T-cell (primary cell): ENCODE measurements at regions not wholly inside any gene's neighbourhood (a gene's known extent, or its start where the extent isn't known, plus 50 kb on each side); places are given as distances from the start of the nearest gene placed in this dataset.

ENCODE experiments used
- ATAC-seq, 4 experiments: fragments of 200-7000 bp in 3 of 4; fragments of 150-1000 bp in 1 of 4; cut with Tn5 transposase; replicated peaks in 1 of 4; 1 replicate in 3 of 4; 2 replicates in 1 of 4; pipeline ENCODE4 v1.10.0; 2021; ENCODE audit warnings: moderate library complexity in 3 of 4, mild to moderate bottlenecking in 2 of 4, moderate number of reproducible peaks in 1 of 4
- CTCF ChIA-PET, 2 donors: fragments of 300-600 bp; sonication (Branson Sonifier 250); formaldehyde crosslinking; loops; one replicate each; lab custom pipeline; 2022; ENCODE audit warnings: antibody characterized with exemption in 2 of 2; lab: Charles Lee
- POLR2A ChIA-PET, 2 donors: fragments of 300-600 bp; sonication (Branson Sonifier 250); formaldehyde crosslinking; loops; one replicate each; lab custom pipeline; 2022; ENCODE audit warnings: antibody characterized with exemption in 2 of 2; lab: Charles Lee
- DNase-seq, 35 experiments: peaks; one replicate each; pipeline versions ENCODE4 v3.0.0 to v3.0.0-alpha.2; 2013 to 2023
- H3K27ac ChIP-seq: one replicate; pipeline ENCODE4 v1.5.1; 2013; ENCODE audit warnings: low read length
- H3K27me3 ChIP-seq, 2 experiments: replicated peaks in 1 of 2; 1 replicate in 1 of 2; 2 replicates in 1 of 2; pipeline versions ENCODE4 v1.6.1 to v1.7.0; 2013; ENCODE audit warnings: low read length in 1 of 2, mixed read lengths in 1 of 2; ENCODE audit not compliant: control insufficient read depth in 2 of 2, insufficient read depth in 2 of 2; ENCODE audit errors: extremely low read depth in 1 of 2
- H3K36me3 ChIP-seq, 2 donors: 1 replicate in 1 of 2; 2 replicates in 1 of 2; pipeline versions ENCODE4 v1.6.1 to v1.7.0; 2013; ENCODE audit warnings: low read length in 1 of 2; ENCODE audit not compliant: control insufficient read depth in 2 of 2, insufficient read depth in 1 of 2; ENCODE audit errors: extremely low read depth in 1 of 2
- H3K4me1 ChIP-seq, 2 experiments: 1 replicate in 1 of 2; 2 replicates in 1 of 2; pipeline versions ENCODE4 v1.6.1 to v1.7.0; 2013; ENCODE audit warnings: low read length in 2 of 2, mixed read lengths in 1 of 2; ENCODE audit not compliant: insufficient read depth in 2 of 2, control insufficient read depth in 1 of 2; ENCODE audit errors: extremely low read depth in 1 of 2
- H3K4me3 ChIP-seq, 2 donors: 1 replicate in 1 of 2; 2 replicates in 1 of 2; pipeline versions ENCODE4 v1.5.1 to v1.7.0; 2013; ENCODE audit warnings: mild to moderate bottlenecking in 2 of 2, low read length in 1 of 2, moderate library complexity in 1 of 2; ENCODE audit not compliant: control insufficient read depth in 1 of 2; ENCODE audit errors: extremely low read depth in 1 of 2
- H3K9me3 ChIP-seq: 2 replicates; pipeline ENCODE4 v1.7.0; 2013
- H3K27ac Mint-ChIP-seq, 2 donors: one replicate each; pipeline ENCODE4 v1.8.0; 2020 to 2021; ENCODE audit warnings: mild to moderate bottlenecking in 2 of 2, mixed read lengths in 2 of 2
- H3K27me3 Mint-ChIP-seq, 2 donors: one replicate each; pipeline ENCODE4 v1.8.0; 2021 to 2022; ENCODE audit warnings: mixed read lengths in 2 of 2
- H3K36me3 Mint-ChIP-seq: one replicate; pipeline ENCODE4 v1.8.0; 2021; ENCODE audit warnings: mixed read lengths
- H3K4me1 Mint-ChIP-seq, 3 donors: one replicate each; pipeline ENCODE4 v1.8.0; 2020 to 2022; ENCODE audit warnings: mixed read lengths in 3 of 3, mild to moderate bottlenecking in 1 of 3
- H3K4me3 Mint-ChIP-seq, 3 donors: one replicate each; pipeline ENCODE4 v1.8.0; 2020 to 2022; ENCODE audit warnings: mild to moderate bottlenecking in 3 of 3, mixed read lengths in 3 of 3, moderate library complexity in 3 of 3
- H3K9me3 Mint-ChIP-seq, 3 donors: one replicate each; pipeline ENCODE4 v1.8.0; 2020 to 2022; ENCODE audit warnings: mixed read lengths in 3 of 3
- WGBS: methylation state at CpG from one replicate; pipeline ENCODE4 v1.1.5; 2013; ENCODE audit warnings: missing lambda C conversion rate; ENCODE audit not compliant: insufficient coverage; 5-methylcytosine and 5-hydroxymethylcytosine counted together

DNA sequence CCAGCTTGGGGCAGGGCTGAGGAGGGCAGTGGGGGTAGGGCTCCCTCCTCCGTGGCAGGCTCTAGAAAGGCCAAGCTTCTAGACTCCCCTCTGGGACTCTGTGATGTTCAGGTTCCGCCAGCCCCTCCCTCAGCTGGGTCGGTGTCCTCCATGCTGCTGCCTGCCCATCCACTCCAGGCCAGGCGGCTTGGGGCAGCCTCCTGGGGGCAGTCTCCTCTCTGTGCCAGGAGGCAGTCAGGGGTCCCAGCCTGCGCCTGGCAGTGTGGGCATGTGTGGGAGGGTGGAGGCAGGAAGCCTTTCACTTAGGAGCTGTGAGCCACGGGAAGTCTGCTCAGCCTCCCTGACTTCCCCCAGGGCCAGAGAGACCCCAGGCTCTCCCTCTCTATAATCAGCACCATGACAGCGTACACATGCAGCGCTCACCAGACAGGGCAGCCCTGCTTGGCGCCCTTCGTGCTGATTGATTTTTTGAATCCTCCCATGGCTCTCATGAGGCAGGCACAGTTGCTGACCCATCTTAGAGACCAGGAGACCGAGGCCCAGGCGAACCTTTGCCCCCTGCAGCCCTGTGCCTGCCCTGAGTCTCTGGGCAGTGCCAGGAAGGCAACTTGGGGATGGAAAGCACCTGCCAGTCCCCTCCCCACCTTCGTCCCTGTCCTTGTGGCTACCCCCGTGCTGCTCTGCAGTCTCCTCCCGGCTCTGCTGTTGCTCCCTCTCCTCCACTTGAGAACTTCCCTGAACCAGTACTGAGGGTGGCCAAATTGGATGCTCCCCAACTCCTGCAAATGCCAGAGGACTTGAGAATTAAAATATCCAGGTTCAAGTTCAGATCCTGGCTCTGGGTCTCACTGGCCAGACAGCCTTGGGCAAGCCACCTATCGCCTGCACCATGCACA lies 234.7 kb upstream of the GSE1 start:
- POLR2A ChIA-PET, result no interaction called here
- Mint-ChIP-seq H3K4me3 (no peak overlapping the region), H3K36me3 (no peaks in the 10 kb centered on the region), H3K27me3 (peaks cover 7 to 28% of the 10 kb centered on the region in 2 donors), H3K27ac (no peak overlapping the region), H3K9me3 (peaks cover 0 to 4% (median 0%) of the 10 kb centered on the region in 3 donors), H3K4me1 (no peaks in the 10 kb centered on the region)
- Histone ChIP-seq H3K27me3 (peaks cover 0 to 40% of the 10 kb centered on the region in 2 experiments), H3K27ac (no peak overlapping the region), H3K4me3 (no peak overlapping the region), H3K9me3 (no peaks in the 10 kb centered on the region), H3K36me3 (no peaks in the 10 kb centered on the region), H3K4me1 (no peaks in the 10 kb centered on the region)
- DNase-seq (no peak), ATAC-seq (no peak)
- WGBS, result 70% methylated on average over 13 of the region's 16 CpGs
- CTCF ChIA-PET, result no interaction called here

DNA sequence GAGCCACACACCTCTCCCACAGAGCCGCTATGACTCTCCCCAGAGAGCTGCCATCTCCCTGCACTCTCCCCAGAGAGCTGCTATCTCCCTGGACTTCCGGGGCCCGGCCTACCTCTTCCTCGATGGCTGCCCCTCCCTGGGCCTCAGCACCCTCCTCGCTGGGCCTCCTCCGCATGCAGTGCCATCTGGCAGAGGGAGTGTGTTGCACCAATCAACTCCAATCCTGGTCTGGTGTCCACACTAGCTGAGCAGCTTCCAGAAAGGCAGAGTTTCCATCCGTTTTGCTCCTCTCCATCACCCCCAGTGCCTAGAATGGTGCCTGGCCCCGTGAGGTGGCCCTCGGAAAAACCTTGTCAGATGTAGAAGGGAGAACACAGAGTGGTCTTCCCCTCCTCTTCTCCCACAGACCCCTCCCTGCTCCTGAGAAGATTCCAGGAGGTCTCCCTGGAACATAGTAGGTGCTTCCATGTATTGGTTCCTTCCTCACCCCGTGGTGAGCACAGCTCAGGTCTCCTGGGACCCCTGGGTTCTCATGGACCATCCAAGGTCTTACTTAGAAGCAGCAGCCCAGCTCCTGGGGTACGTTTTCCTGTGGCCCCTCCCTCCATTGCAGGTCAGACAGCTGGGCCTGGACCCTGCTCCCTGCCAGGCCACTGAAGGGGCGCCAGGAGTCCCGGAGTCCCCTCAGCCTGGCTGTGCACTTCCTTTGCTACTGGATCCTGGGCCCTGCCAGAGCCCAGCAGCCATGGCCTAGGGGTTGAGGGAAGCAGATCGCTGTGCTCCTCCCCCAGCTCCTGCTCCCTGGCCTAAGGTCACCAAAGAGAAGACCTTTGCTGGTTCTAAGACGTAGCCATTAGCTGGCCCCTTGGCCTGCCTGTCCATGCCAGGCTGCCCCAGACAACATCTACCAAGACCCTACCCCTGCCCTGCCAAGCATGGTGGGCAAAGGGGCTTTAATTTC lies 233.8 kb upstream of the GSE1 start:
- Histone ChIP-seq H3K4me3 (no peak overlapping the region), H3K27me3 (peaks cover 0 to 40% of the 10 kb centered on the region in 2 experiments), H3K27ac (no peak overlapping the region), H3K9me3 (no peaks in the 10 kb centered on the region), H3K4me1 (no peaks in the 10 kb centered on the region), H3K36me3 (no peaks in the 10 kb centered on the region)
- Mint-ChIP-seq H3K27ac (no peak overlapping the region), H3K4me1 (no peaks in the 10 kb centered on the region), H3K36me3 (no peaks in the 10 kb centered on the region), H3K4me3 (no peak overlapping the region), H3K27me3 (peaks cover 7 to 28% of the 10 kb centered on the region in 2 donors), H3K9me3 (peaks cover 0 to 4% (median 0%) of the 10 kb centered on the region in 3 donors)
- DNase-seq (no peak), ATAC-seq (no peak)
- WGBS, result 75% methylated on average over 11 of the region's 15 CpGs
- CTCF ChIA-PET, result no interaction called here
- POLR2A ChIA-PET, result no interaction called here

DNA sequence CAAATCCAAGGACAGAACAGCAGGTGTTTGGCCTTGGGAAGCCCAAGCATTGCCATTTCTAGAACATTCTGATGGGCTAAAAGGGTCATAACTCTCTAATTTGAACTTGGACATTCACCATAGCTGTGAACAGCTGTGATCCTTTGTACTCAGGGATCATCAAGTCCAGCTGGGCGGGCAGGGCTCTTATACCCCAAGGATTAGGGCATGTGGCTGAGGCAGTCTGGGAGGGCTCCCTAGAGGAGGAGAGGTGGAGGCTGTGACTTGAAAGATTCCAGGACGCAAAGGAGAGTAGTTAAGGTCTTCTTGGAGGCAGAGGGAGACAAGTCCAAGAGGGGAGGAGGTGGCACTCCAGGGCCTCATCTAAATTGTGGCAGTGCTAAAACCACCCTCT lies 233.1 kb upstream of the GSE1 start:
- WGBS, result 0% methylated on average over 1 of the region's 2 CpGs
- Mint-ChIP-seq H3K27ac (no peak overlapping the region), H3K36me3 (no peaks in the 10 kb centered on the region), H3K4me1 (no peaks in the 10 kb centered on the region), H3K4me3 (no peak overlapping the region), H3K27me3 (peaks cover 7 to 28% of the 10 kb centered on the region in 2 donors), H3K9me3 (peaks cover 0 to 4% (median 0%) of the 10 kb centered on the region in 3 donors)
- Histone ChIP-seq H3K4me1 (no peaks in the 10 kb centered on the region), H3K4me3 (no peak overlapping the region), H3K9me3 (no peaks in the 10 kb centered on the region), H3K36me3 (no peaks in the 10 kb centered on the region), H3K27me3 (peaks cover 0 to 44% of the 10 kb centered on the region in 2 experiments), H3K27ac (no peak overlapping the region)
- ATAC-seq (no peak), DNase-seq (no peak)
- ChIA-PET POLR2A (no interaction called here), CTCF (no interaction called here)

DNA sequence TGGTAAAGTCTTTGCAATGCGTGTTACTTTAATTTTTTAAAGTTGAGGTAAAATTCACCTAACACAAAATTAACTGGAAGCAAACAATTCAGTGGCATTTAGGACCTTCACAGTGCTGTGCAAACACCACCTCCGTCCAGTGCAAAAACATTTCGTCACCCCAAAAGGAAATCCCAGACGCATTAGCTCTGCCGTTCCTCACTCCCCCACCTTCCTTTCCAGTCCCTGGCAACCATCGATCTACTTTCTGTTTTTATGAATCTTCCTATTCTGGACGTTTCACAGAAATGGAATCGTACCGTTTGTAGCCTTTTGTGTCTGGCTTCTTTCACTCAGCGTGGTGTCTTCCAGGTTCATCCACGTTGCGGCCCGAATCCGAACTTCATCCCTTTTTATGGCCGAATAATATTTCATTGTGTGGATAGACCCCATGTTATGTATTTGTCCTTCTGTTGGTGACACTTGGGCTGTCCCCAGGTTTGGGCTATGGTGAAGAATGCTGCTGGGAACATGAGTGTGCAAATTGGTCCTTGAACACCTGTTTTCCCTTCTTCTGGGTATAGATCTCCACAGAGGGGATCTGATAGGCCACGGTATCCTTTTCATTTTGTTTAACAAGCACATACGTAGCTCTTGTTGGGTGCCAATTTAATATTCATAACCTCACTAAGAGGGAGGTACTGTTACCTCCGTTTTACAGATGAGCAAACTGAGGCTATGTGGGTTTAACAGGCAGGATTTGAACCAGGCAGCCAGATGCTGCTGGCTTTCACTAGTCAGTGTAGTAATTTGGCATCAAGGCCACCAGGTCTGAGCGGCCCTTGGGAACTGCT lies 232.0 kb upstream of the GSE1 start:
- peaks cover 7 to 28% of the 10 kb centered on the region in 2 donors for H3K27me3 Mint-ChIP-seq
- H3K36me3 Mint-ChIP-seq, result no peaks in the 10 kb centered on the region
- CTCF ChIA-PET, result no interaction called here
- no peaks in the 10 kb centered on the region for H3K9me3 ChIP-seq
- H3K4me1 Mint-ChIP-seq, result no peaks in the 10 kb centered on the region
- H3K27ac Mint-ChIP-seq, result no peak overlapping the region
- no peak overlapping the region for H3K4me3 Mint-ChIP-seq
- H3K4me1 ChIP-seq, result no peaks in the 10 kb centered on the region
- H3K27ac ChIP-seq, result no peak overlapping the region
- no peaks in the 10 kb centered on the region for H3K36me3 ChIP-seq
- ATAC-seq (no peak), DNase-seq (no peak)
- H3K4me3 ChIP-seq, result no peak overlapping the region
- POLR2A ChIA-PET, result no interaction called here
- WGBS, result 82% methylated on average over 11 of the region's 19 CpGs
- H3K27me3 ChIP-seq, result peaks cover 0 to 55% of the 10 kb centered on the region in 2 experiments
- peaks cover 0 to 4% (median 0%) of the 10 kb centered on the region in 3 donors for H3K9me3 Mint-ChIP-seq

DNA sequence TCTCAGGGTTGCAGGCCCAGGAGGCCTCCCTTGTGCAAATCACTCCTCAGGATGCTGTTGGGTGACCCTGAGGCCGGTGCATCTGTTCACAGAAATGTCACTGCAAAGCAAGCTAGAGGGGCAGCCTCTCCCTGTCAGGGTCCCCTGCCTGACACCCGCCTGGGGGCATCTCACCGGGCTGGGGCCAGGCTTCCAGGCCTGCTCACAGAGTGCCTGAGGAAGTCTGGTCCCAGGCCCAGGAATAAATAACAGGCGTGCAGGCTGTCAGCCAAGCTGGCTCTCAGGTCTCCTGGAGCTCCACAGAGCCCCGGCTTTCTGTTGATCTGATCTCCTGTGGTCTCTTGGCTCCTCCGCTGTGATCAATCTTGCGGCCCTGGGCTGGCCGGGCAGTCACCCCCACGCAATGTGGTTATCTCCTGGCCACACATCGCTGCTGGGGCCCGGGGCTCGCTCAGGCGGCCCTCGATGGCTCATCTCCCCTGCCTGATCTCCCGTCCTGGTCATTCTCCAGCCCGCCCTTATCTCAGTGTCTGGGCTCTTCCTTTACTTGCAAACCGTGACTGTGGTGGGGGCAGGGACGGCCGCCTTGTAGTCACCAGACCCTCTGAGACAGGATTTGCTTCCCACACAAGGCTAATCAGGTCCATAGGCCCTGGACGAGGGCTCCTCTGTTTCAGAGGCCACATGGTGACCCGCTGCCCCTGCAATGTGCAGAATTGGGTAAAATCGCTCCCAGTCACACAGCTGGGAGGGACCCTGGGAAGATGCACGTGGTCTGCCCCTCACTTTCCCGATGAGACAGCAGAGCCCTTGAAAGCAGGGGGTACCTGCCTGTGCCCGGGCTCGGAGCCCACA lies 231.2 kb upstream of the GSE1 start:
- WGBS, result 75% methylated on average over 20 of the region's 26 CpGs
- Mint-ChIP-seq H3K27ac (no peak overlapping the region), H3K27me3 (peaks cover 7 to 29% of the 10 kb centered on the region in 2 donors), H3K4me3 (no peak overlapping the region), H3K4me1 (no peaks in the 10 kb centered on the region), H3K36me3 (no peaks in the 10 kb centered on the region), H3K9me3 (peaks cover 0 to 4% (median 0%) of the 10 kb centered on the region in 3 donors)
- Histone ChIP-seq H3K27ac (no peak overlapping the region), H3K27me3 (peaks cover 0 to 62% of the 10 kb centered on the region in 2 experiments), H3K4me3 (no peak overlapping the region), H3K36me3 (no peaks in the 10 kb centered on the region), H3K4me1 (no peaks in the 10 kb centered on the region), H3K9me3 (no peaks in the 10 kb centered on the region)
- ChIA-PET POLR2A (no interaction called here), CTCF (no interaction called here)
- no peak for DNase-seq
- no peak for ATAC-seq
